ENCODE measurements at regions not wholly inside any gene's neighbourhood (a gene's known extent, or its start where the extent isn't known, plus 50 kb on each side); places are given as distances from the start of the nearest gene placed in this dataset.

DNA sequence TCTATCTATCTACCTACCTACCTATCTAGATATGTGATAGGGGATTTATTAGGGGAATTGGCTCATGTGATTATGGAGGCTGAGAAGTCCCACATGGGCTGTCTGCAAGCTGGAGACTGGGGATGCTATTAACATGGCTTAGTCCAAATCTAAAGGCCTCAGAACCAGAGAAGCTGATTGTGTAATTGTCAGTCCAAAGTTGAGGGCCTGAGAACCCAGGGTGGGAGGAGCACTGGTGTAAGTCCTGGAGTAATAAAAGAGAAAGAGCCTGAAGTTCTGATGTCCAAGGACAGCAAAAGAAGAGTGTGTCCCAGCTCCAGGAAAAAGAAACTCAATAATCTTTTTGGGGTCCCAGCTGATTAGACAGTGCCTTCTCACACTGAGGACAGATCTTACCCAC, 98.5 kb upstream of the SEL1L start:
- no peaks in the 10 kb centered on the region for H3K27me3 ChIP-seq (ENCODE audit: control insufficient read depth, insufficient read depth, low read length)
- H3K4me3 ChIP-seq (ENCODE audit: low read depth, low read length): no peak overlapping the region
- no peak for DNase-seq (ENCODE audit: low read depth)
- H3K36me3 ChIP-seq (ENCODE audit: control insufficient read depth, insufficient read depth, low read length): no peaks in the 10 kb centered on the region
- TF ChIP-seq, protein P1, sequence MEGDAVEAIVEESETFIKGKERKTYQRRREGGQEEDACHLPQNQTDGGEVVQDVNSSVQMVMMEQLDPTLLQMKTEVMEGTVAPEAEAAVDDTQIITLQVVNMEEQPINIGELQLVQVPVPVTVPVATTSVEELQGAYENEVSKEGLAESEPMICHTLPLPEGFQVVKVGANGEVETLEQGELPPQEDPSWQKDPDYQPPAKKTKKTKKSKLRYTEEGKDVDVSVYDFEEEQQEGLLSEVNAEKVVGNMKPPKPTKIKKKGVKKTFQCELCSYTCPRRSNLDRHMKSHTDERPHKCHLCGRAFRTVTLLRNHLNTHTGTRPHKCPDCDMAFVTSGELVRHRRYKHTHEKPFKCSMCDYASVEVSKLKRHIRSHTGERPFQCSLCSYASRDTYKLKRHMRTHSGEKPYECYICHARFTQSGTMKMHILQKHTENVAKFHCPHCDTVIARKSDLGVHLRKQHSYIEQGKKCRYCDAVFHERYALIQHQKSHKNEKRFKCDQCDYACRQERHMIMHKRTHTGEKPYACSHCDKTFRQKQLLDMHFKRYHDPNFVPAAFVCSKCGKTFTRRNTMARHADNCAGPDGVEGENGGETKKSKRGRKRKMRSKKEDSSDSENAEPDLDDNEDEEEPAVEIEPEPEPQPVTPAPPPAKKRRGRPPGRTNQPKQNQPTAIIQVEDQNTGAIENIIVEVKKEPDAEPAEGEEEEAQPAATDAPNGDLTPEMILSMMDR (IDR thresholded peaks at IDR 0.05; ENCODE audit: insufficient read depth, low read length, severe bottlenecking): no peak
- FAIRE-seq: no peak

DNA sequence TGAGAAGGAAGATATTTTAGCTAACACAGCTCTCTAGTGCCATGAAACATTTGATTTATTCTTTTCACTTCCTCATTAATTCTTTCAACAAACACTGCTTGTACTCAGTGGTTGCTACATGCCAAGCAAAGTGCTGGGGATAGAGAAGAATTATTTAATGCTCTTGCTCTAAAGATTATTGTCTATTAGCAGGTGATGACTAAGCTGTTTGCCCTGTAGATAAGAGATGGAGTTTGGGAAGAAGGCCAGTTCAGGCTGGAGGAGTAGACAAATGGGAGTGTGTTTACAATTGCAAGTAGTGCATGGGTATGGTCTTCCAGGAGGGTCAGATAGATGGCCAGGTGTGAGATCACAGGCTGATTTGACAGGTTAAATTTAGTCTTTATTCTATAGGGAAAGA, 99.8 kb upstream of the SEL1L start:
- H3K27me3 ChIP-seq (ENCODE audit: control insufficient read depth, insufficient read depth, low read length): no peaks in the 10 kb centered on the region
- H3K36me3 ChIP-seq (ENCODE audit: control insufficient read depth, insufficient read depth, low read length): no peaks in the 10 kb centered on the region
- H3K4me3 ChIP-seq (ENCODE audit: low read depth, low read length): no peak overlapping the region
- DNase-seq (ENCODE audit: low read depth) (no peak), FAIRE-seq (no peak)
- TF ChIP-seq, protein P1 (IDR thresholded peaks at IDR 0.05; ENCODE audit: insufficient read depth, low read length, severe bottlenecking): no peak

DNA sequence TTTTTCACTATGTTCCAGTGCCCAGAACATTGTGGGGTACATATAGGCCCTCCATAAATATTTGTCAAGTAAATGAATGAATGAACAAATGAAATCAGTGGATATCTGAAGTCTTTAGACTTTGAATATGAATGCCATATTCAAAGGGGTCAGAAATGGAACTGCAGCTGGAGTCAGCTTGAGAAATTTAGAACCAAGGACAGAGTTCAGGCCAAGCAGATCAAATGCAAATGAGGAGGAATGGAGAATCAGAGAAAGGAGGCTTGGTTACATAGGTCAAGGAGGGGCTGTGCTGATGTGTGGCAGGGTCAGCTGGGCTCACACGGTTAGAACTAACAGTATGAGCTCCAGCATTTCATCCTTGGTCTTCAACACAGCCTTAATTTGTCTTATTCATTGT, 104.0 kb upstream of the SEL1L start:
- H3K4me3 ChIP-seq (ENCODE audit: low read depth, low read length): no peak overlapping the region
- H3K36me3 ChIP-seq (ENCODE audit: control insufficient read depth, insufficient read depth, low read length): no peaks in the 10 kb centered on the region
- no peak for FAIRE-seq
- no peaks in the 10 kb centered on the region for H3K27me3 ChIP-seq (ENCODE audit: control insufficient read depth, insufficient read depth, low read length)
- DNase-seq (ENCODE audit: low read depth): no peak
- TF ChIP-seq, protein P1 (IDR thresholded peaks at IDR 0.05; ENCODE audit: insufficient read depth, low read length, severe bottlenecking): no peak

DNA sequence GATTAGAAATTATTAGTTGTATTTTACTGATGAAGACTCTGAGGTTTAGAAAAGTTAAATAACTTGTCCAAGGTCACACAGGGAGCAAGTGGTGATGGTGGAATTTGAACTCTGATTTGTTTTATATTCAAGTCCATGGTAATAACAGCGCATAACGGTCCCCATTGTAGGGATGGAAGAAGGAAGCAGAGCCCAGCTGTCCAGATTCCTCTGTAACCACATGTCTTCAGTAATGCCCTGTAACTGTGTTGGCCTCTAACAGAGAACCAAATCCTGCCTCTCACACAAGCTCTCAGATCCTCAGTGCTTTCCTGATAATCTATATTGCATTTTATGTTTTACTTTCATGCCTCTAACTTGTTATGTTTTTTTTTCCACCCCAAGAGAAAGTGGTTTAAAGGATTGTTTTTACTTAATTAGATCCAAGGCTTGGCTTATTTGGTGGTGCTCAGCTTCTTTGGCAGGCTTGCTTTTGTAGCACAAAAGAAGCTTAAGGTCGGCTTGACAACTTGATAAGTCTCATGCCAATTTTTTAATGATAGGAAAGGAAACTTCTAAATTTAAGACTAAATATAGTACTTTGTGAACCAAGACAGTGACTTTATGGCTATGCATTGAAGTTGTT, 105.1 kb upstream of the SEL1L start:
- Histone ChIP-seq H3K36me3 (ENCODE audit: control insufficient read depth, insufficient read depth, low read length) (no peaks in the 10 kb centered on the region), H3K27me3 (ENCODE audit: control insufficient read depth, insufficient read depth, low read length) (no peaks in the 10 kb centered on the region), H3K4me3 (ENCODE audit: low read depth, low read length) (no peak overlapping the region)
- TF ChIP-seq, protein P1 (IDR thresholded peaks at IDR 0.05; ENCODE audit: insufficient read depth, low read length, severe bottlenecking): no peak
- DNase-seq (ENCODE audit: low read depth) (no peak), FAIRE-seq (no peak)

DNA sequence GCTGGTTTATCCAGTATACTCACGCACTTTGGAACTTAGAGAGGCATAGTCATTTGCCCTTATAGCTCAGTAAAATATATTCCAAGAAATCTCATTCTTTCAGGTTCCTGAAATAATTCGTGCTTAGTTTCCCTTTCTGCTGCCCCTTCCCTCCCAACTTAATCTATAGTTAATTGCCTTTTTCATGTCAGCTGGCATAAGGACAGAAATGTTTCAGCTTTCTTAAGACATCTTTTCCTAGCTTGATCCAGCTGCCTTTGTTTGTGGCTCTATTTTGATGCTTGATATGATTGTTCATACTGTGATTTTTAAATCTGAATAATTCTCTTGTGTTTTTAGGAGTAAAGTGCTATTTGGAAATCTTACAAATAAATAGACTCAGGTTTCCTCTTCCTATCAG, 120.0 kb upstream of the SEL1L start:
- no peak for FAIRE-seq
- TF ChIP-seq, protein P1 (IDR thresholded peaks at IDR 0.05; ENCODE audit: insufficient read depth, low read length, severe bottlenecking): no peak
- no peak for DNase-seq (ENCODE audit: low read depth)
- Histone ChIP-seq H3K27me3 (ENCODE audit: control insufficient read depth, insufficient read depth, low read length) (no peaks in the 10 kb centered on the region), H3K36me3 (ENCODE audit: control insufficient read depth, insufficient read depth, low read length) (no peaks in the 10 kb centered on the region), H3K4me3 (ENCODE audit: low read depth, low read length) (no peak overlapping the region)
